ENCODE measurements at regions not wholly inside any gene's neighbourhood (a gene's known extent, or its start where the extent isn't known, plus 50 kb on each side); places are given as distances from the start of the nearest gene placed in this dataset.

DNA sequence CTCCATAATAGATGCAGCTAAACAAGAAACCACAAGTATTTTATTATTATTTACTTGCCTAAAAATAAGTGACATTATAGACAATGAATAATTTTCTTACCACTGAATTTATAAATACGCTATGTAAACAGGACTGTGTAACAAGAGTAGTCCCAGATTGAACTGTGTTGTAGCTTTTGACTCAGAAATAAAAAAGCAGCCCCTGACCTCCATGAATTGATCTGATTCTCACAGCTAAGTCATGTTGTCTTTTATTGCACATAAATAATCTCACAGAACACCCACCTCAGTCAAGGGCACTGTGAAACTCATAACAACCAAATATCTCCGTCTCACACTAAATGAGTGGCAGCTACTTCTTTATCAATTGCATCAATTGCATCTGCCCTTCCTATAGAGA is 171.6 kb downstream of the TMX3 start:
- TF ChIP-seq, protein P1, sequence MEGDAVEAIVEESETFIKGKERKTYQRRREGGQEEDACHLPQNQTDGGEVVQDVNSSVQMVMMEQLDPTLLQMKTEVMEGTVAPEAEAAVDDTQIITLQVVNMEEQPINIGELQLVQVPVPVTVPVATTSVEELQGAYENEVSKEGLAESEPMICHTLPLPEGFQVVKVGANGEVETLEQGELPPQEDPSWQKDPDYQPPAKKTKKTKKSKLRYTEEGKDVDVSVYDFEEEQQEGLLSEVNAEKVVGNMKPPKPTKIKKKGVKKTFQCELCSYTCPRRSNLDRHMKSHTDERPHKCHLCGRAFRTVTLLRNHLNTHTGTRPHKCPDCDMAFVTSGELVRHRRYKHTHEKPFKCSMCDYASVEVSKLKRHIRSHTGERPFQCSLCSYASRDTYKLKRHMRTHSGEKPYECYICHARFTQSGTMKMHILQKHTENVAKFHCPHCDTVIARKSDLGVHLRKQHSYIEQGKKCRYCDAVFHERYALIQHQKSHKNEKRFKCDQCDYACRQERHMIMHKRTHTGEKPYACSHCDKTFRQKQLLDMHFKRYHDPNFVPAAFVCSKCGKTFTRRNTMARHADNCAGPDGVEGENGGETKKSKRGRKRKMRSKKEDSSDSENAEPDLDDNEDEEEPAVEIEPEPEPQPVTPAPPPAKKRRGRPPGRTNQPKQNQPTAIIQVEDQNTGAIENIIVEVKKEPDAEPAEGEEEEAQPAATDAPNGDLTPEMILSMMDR (conservative IDR thresholded peaks at IDR 0.05; ENCODE audit: low read length) = no peak
- no peak for TF ChIP-seq EZH2phosphoT487 (IDR thresholded peaks at IDR 0.05; ENCODE audit: borderline replicate concordance)
